HEK293 (cell line): ENCODE measurements at regions not wholly inside any gene's neighbourhood (a gene's known extent, or its start where the extent isn't known, plus 50 kb on each side); places are given as distances from the start of the nearest gene placed in this dataset.

Experiments
- CTCF ChIA-PET: fragments of 350-600 bp; formaldehyde crosslinking; extraction: SDS; loops from one replicate; lab custom pipeline; 2021; ENCODE audit warnings: antibody characterized with exemption; lab: Yijun Ruan, JAX
- POLR2A ChIA-PET: fragments of 300-600 bp; formaldehyde crosslinking; extraction: SDS; loops from one replicate; lab custom pipeline; 2020; ENCODE audit warnings: antibody characterized with exemption, inconsistent platforms; lab: Yijun Ruan, JAX
- H3K27ac ChIP-seq: fragments of 200-500 bp; sonication (Bioruptor generic); 2 replicates; pipeline ENCODE4 v1.5.1; 2014; ENCODE audit warnings: low read depth, low read length, control low read depth, inconsistent platforms; ENCODE audit errors: extremely low read depth
- H3K36me3 ChIP-seq, 2 experiments: fragments of 200-500 bp in 1 of 2; sonication (Bioruptor generic) in 1 of 2; 1 replicate in 1 of 2; 2 replicates in 1 of 2; pipeline ENCODE4 v1.5.1; 2014 to 2017; ENCODE audit warnings: inconsistent platforms in 2 of 2, low read length in 2 of 2; ENCODE audit not compliant: control insufficient read depth in 2 of 2, insufficient read depth in 1 of 2
- H3K4me1 ChIP-seq: fragments of 200-500 bp; sonication (Bioruptor generic); 2 replicates; pipeline ENCODE4 v1.5.1; 2014; ENCODE audit warnings: mild to moderate bottlenecking, low read length, inconsistent platforms; ENCODE audit not compliant: control insufficient read depth, insufficient read depth
- H3K4me3 ChIP-seq: 2 replicates; pipeline ENCODE4 v1.5.1; 2011; ENCODE audit warnings: low read depth, mild to moderate bottlenecking, control low read depth, low read length, moderate library complexity
- H3K9me3 ChIP-seq: fragments of 200-500 bp; sonication (Bioruptor generic); 2 replicates; pipeline ENCODE4 v1.5.1; 2014; ENCODE audit warnings: low read depth, low read length, inconsistent platforms; ENCODE audit not compliant: control insufficient read depth, insufficient read depth
- BCL11B ChIP-seq: fragments of 450-650 bp; formaldehyde crosslinking; IDR thresholded peaks from 2 replicates; pipeline ENCODE4 v1.5.1; 2016; ENCODE audit warnings: low read depth, missing biosample characterization, missing genetic modification characterization
- BCL6B ChIP-seq: fragments of 450-650 bp; formaldehyde crosslinking; IDR thresholded peaks from 2 replicates; pipeline ENCODE4 v1.5.1; 2017; ENCODE audit warnings: missing biosample characterization, missing genetic modification characterization
- EGR2 ChIP-seq: fragments of 450-650 bp; formaldehyde crosslinking; IDR thresholded peaks from 2 replicates; pipeline ENCODE4 v1.5.1; 2016; ENCODE audit warnings: low read depth, missing biosample characterization, missing genetic modification characterization
- KLF10 ChIP-seq: fragments of 450-650 bp; IDR thresholded peaks from 2 replicates; pipeline ENCODE4 v1.5.1; 2018; ENCODE audit warnings: missing biosample characterization, mild to moderate bottlenecking, missing genetic modification characterization
- KLF17 ChIP-seq: fragments of 450-650 bp; formaldehyde crosslinking; IDR thresholded peaks from 2 replicates; pipeline ENCODE4 v1.5.1; 2016; ENCODE audit warnings: missing biosample characterization, missing genetic modification characterization
- OVOL3 ChIP-seq: fragments of 450-650 bp; formaldehyde crosslinking; IDR thresholded peaks from 2 replicates; pipeline ENCODE4 v1.5.1; 2016; ENCODE audit warnings: missing biosample characterization, missing genetic modification characterization
- ZBTB1 ChIP-seq: fragments of 450-650 bp; formaldehyde crosslinking; IDR thresholded peaks from 2 replicates; pipeline ENCODE4 v1.5.1; 2016; ENCODE audit warnings: missing biosample characterization, missing genetic modification characterization
- ZBTB17 ChIP-seq: fragments of 450-650 bp; formaldehyde crosslinking; IDR thresholded peaks from 2 replicates; pipeline ENCODE4 v1.5.1; 2016; ENCODE audit warnings: missing biosample characterization, missing genetic modification characterization
- ZBTB26 ChIP-seq: fragments of 450-650 bp; formaldehyde crosslinking; optimal IDR thresholded peaks from 2 replicates; pipeline ENCODE3; 2016; ENCODE audit warnings: missing biosample characterization, mild to moderate bottlenecking, missing genetic modification characterization
- ZNF121 ChIP-seq: fragments of 450-650 bp; formaldehyde crosslinking; IDR thresholded peaks from 2 replicates; pipeline ENCODE4 v1.5.1; 2016; ENCODE audit warnings: missing biosample characterization, missing genetic modification characterization
- ZNF184 ChIP-seq: fragments of 450-650 bp; IDR thresholded peaks from 2 replicates; pipeline ENCODE4 v1.5.1; 2018; ENCODE audit warnings: missing biosample characterization, mild to moderate bottlenecking, missing genetic modification characterization
- ZNF2 ChIP-seq: fragments of 450-650 bp; formaldehyde crosslinking; IDR thresholded peaks from 2 replicates; pipeline ENCODE4 v1.5.1; 2016; ENCODE audit warnings: missing biosample characterization, missing genetic modification characterization
- ZNF266 ChIP-seq: fragments of 450-650 bp; formaldehyde crosslinking; IDR thresholded peaks from 2 replicates; pipeline ENCODE4 v1.5.1; 2016; ENCODE audit warnings: missing biosample characterization, missing genetic modification characterization, low read depth
- ZNF311 ChIP-seq: fragments of 450-650 bp; formaldehyde crosslinking; IDR thresholded peaks from 2 replicates; pipeline ENCODE4 v1.5.1; 2017; ENCODE audit warnings: missing biosample characterization, missing genetic modification characterization, borderline replicate concordance
- ZNF341 ChIP-seq: fragments of 450-650 bp; formaldehyde crosslinking; IDR thresholded peaks from 2 replicates; pipeline ENCODE4; 2016; ENCODE audit warnings: low read depth, missing biosample characterization, missing genetic modification characterization
- ZNF350 ChIP-seq: fragments of 450-650 bp; formaldehyde crosslinking; IDR thresholded peaks from 2 replicates; pipeline ENCODE4 v1.5.0; 2017; ENCODE audit warnings: missing biosample characterization, mild to moderate bottlenecking, missing genetic modification characterization
- ZNF366 ChIP-seq: fragments of 450-650 bp; formaldehyde crosslinking; conservative IDR thresholded peaks from 2 replicates; pipeline ENCODE4 v1.5.1; 2016; ENCODE audit warnings: missing biosample characterization, missing genetic modification characterization
- ZNF518A ChIP-seq: fragments of 450-650 bp; formaldehyde crosslinking; conservative IDR thresholded peaks from 2 replicates; pipeline ENCODE4 v1.5.1; 2016; ENCODE audit warnings: low read depth, missing biosample characterization, missing genetic modification characterization
- ZNF521 ChIP-seq: fragments of 450-650 bp; formaldehyde crosslinking; IDR thresholded peaks from 2 replicates; pipeline ENCODE4 v1.5.1; 2017; ENCODE audit warnings: missing biosample characterization, mild to moderate bottlenecking, missing genetic modification characterization
- ZNF558 ChIP-seq: fragments of 450-650 bp; formaldehyde crosslinking; IDR thresholded peaks from 2 replicates; pipeline ENCODE4 v1.5.1; 2016; ENCODE audit warnings: missing biosample characterization, missing genetic modification characterization
- ZNF623 ChIP-seq: fragments of 450-650 bp; formaldehyde crosslinking; IDR thresholded peaks from 2 replicates; pipeline ENCODE4 v1.5.1; 2016; ENCODE audit warnings: missing biosample characterization, missing genetic modification characterization
- ZNF658 ChIP-seq: fragments of 450-650 bp; formaldehyde crosslinking; IDR thresholded peaks from 2 replicates; pipeline ENCODE4; 2016; ENCODE audit warnings: missing biosample characterization, missing genetic modification characterization
- ZNF660 ChIP-seq: fragments of 450-650 bp; IDR thresholded peaks from 2 replicates; pipeline ENCODE4 v1.5.1; 2018; ENCODE audit warnings: missing biosample characterization, mild to moderate bottlenecking, missing genetic modification characterization
- ZNF792 ChIP-seq: fragments of 450-650 bp; formaldehyde crosslinking; IDR thresholded peaks from 2 replicates; pipeline ENCODE4 v1.5.1; 2016; ENCODE audit warnings: missing biosample characterization, missing genetic modification characterization

- ChIA-PET CTCF (no interaction called here), POLR2A (no interaction called here)
- TF ChIP-seq ZNF792 (no peak), EGR2 (tag by site-specific recombination) (no peak), ZBTB17 (no peak), OVOL3 (no peak), ZNF660 (tag by site-specific recombination) (no peak), ZNF266 (tag by site-specific recombination) (no peak), ZNF521 (tag by site-specific recombination) (no peak), ZNF121 (tag by site-specific recombination) (no peak), ZNF518A (tag by site-specific recombination) (no peak)
- no peak overlapping the region for H3K4me3 ChIP-seq
- no peaks in the 10 kb centered on the region for H3K4me1 ChIP-seq
- H3K9me3 ChIP-seq: no peaks in the 10 kb centered on the region
- H3K27ac ChIP-seq: no peak overlapping the region
- H3K36me3 ChIP-seq: no peaks in the 10 kb centered on the region
Measured at GRCh38 chr3:154507727-154508126, 77.7 kb upstream of the GPR149 start.

DNA sequence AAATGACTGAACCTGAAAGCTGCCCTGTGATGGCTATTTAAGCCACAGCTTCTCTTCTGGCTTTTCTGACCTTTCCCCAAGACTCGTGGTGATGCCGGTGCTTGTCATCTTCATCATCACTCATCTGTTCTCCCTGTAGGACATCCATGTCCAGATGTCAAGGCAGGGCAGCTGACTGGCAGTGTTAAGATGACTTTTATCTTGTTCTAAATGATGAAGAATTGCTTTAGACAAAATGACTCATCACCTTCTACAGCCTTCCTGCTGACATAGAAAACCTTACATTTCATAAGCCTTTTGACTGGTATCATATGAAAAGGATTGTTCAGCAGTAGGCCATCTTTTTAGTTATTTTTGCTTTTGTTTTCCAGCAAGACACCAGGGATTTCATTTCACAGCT is 67.0 kb upstream of the GPR149 start:
- Histone ChIP-seq H3K9me3 (no peaks in the 10 kb centered on the region), H3K4me1 (no peaks in the 10 kb centered on the region), H3K36me3 (no peaks in the 10 kb centered on the region), H3K4me3 (no peak overlapping the region), H3K27ac (no peak overlapping the region)
- ChIA-PET POLR2A (no interaction called here), CTCF (no interaction called here)
- TF ChIP-seq ZNF311 (no peak), KLF17 (tag by site-specific recombination) (no peak), ZNF521 (tag by site-specific recombination) (no peak), BCL11B (no peak), ZNF658 (tag by site-specific recombination) (no peak), KLF10 (tag by site-specific recombination) (no peak), ZNF558 (tag by site-specific recombination) (no peak), ZNF341 (tag by site-specific recombination) (no peak), BCL6B (no peak), ZBTB26 (tag by site-specific recombination) (no peak), ZBTB1 (no peak), ZNF2 (tag by site-specific recombination) (no peak), ZNF623 (tag by site-specific recombination) (no peak), ZNF350 (tag by site-specific recombination) (no peak), ZNF184 (tag by site-specific recombination) (no peak), EGR2 (tag by site-specific recombination) (no peak), ZNF366 (no peak)
